ENCODE measurements at regions not wholly inside any gene's neighbourhood (a gene's known extent, or its start where the extent isn't known, plus 50 kb on each side); places are given as distances from the start of the nearest gene placed in this dataset.

DNA sequence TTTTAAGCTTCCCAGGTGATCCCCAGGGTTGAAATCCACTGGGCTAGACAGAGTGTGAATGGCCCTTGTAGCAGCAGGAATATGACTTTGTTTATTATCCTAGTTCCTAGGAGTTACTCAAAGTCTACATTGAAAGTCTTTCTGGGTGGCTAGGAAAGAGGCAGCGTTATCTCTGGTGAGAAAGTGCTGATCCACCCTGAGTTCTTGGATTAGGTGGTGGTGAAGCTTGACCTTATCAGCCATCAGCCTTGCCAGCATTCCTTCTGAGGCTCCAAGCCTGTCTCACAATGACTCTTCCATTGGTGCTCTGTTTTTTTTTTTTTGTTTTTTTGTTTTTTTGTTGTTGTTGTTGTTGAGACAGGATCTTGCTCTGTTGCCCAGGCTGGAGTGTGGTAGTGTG is 83.1 kb upstream of the CLCN4 start:
- CTCF ChIA-PET = no interaction called here
- no peak overlapping the region for H3K4me3 ChIP-seq (ENCODE audit: low read depth, low read length)
- TF ChIP-seq CTCF (IDR thresholded peaks at IDR 0.05; ENCODE audit: insufficient read depth, low read length, missing control alignments) = no peak
- no peak for DNase-seq (ENCODE audit: low read depth, low spot score)
- POLR2A ChIA-PET = no interaction called here

DNA sequence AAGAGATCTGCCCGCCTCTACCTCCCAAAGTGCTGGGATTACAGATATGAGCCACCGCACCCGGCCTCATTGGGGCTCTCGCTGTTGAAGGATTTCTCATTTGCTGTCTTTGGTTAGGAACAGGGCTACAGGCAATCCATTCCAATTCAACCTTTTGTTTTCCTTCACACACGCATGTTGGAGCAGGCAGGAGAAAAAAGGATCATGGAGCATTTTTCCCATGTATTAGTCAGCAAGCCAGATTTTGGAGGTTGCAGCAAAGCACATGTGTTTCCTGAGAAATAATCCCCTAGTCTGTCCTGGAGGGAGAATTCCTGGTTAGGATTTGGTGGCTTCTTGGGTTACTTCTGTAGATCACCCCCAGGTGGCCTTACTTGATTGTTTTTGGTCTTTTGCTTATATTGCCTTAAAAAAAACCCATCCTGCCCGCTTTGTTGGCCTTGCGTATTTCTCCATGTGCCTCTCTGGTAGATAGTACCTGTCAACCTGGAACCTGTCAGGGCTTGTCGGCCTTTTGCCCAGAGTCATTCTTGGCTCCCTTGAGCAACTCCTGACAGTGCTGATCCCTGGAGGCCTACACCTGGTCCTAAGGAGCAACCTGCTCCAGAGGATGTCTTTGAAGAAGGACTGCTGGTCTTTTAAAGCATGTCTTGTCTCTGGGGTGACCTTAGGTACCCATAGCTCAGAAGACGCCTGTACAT is 82.4 kb upstream of the CLCN4 start:
- H3K4me3 ChIP-seq (ENCODE audit: low read depth, low read length) = no peak overlapping the region
- ChIA-PET POLR2A (no interaction called here), CTCF (interaction anchor here (1.1 kb wide), 1 partner anchor 58 kb away, joined by 3 read pairs; no protein-coding TSS in a partner anchor)
- no peak for TF ChIP-seq CTCF (IDR thresholded peaks at IDR 0.05; ENCODE audit: insufficient read depth, low read length, missing control alignments)
- DNase-seq (ENCODE audit: low read depth, low spot score) = no peak

DNA sequence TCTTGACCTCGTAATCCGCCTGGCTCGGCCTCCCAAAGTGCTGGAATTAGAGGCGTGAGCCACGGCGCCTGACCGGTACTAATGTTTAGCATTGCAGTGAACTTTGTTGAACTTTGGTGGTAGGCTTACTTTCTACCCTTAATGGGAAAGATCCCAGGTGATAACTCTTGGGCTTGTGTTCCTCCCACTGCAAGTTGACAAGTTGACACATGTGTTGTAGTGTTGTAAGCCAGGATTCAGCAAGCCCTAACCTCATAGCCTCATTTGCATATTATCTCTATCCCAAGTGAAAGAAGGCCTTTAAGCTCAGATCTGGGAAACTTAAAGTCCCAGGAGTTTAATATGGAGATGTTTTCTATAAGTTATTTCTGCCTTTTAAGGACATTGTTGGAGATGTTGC is 80.0 kb upstream of the CLCN4 start:
- ChIA-PET POLR2A (no interaction called here), CTCF (interaction anchor here (1.9 kb wide), 1 partner anchor 43 kb away, joined by 8 read pairs; no protein-coding TSS in a partner anchor)
- TF ChIP-seq CTCF (IDR thresholded peaks at IDR 0.05; ENCODE audit: insufficient read depth, low read length, missing control alignments) = no peak
- no peak for DNase-seq (ENCODE audit: low read depth, low spot score)
- no peak overlapping the region for H3K4me3 ChIP-seq (ENCODE audit: low read depth, low read length)

DNA sequence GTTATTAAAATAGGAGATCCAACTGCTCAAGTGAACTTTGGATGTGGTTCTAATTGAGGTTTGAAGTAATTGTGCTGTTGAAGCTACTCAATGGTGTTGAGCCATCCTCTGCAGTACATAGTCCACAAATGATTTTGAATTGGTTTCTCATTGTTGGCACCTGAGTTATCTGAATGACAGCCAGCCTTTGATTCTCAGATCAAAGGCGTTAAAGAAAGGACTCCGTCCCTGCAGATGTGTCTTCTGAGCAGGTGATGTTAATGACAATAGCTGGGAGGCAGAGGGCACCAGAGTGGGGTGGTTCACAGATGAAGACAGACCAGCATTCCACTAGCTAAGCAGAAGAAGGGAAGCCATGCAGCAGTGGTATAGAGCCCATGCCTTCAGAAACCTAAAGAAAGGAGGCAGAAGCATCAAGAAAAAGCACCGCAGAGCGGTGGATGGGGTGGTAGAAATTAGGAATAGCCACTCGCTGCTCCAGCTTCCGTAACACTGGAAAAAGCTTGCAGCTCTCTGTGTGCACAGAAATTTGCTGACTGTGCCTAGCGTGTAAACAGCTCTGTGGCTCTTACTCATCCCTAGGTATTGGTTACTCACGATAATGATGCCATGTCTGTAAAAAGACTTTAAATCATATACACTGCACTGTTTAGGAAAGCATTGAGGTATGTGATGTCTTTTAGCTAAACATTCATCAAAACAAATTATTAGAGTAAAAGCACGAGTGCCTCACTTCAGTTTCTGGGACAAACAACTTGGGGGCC is 79.2 kb upstream of the CLCN4 start:
- ChIA-PET POLR2A (no interaction called here), CTCF (interaction anchor here (1.9 kb wide), 1 partner anchor 42 kb away, joined by 8 read pairs; no protein-coding TSS in a partner anchor)
- peak; percentile 12 for DNase-seq (ENCODE audit: low read depth, low spot score)
- no peak for TF ChIP-seq CTCF (IDR thresholded peaks at IDR 0.05; ENCODE audit: insufficient read depth, low read length, missing control alignments)
- no peak overlapping the region for H3K4me3 ChIP-seq (ENCODE audit: low read depth, low read length)

DNA sequence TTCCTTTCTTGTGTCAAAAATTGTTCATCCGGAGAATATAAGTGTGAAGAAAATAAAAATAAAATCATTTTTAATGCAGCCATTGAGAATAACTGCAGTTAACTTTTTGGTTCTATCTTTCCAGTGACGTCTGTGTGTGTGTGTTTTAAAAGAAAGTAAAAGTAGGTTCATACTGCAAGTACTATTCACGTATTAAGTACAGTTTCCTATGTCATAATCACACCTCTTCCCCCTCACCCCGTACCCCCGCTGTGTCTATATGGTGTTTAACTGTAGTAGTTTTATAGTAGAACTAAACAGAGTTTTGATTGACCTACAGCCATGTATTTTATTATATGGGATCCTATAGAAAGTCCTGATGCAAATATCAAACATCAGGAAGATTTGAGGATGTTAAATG is 78.5 kb upstream of the CLCN4 start:
- no peak for DNase-seq (ENCODE audit: low read depth, low spot score)
- CTCF ChIA-PET = interaction anchor here (1.9 kb wide), 1 partner anchor 41 kb away, joined by 8 read pairs; no protein-coding TSS in a partner anchor
- H3K4me3 ChIP-seq (ENCODE audit: low read depth, low read length) = no peak overlapping the region
- TF ChIP-seq CTCF (IDR thresholded peaks at IDR 0.05; ENCODE audit: insufficient read depth, low read length, missing control alignments) = no peak
- POLR2A ChIA-PET = no interaction called here

DNA sequence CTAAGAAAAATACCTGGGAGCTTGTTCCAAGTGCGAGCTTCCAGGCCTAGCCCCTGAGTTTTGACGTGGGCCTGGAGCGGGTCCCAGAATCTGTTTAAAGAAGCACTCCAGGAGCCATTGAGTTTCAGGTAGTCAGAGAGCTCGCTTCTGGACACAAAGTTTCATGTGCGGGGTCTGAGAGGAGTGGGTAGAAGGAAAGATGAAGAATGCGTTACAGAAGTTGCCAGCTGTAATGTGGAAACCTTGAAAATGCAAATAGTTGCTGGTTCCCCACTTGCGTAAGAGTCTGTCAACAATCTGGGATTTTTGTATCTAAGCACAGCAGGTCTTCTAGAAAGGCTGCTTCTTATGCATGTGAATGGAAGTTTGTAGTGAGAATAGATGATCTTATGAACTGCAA is 77.5 kb upstream of the CLCN4 start:
- no peak for TF ChIP-seq CTCF (IDR thresholded peaks at IDR 0.05; ENCODE audit: insufficient read depth, low read length, missing control alignments)
- no peak overlapping the region for H3K4me3 ChIP-seq (ENCODE audit: low read depth, low read length)
- ChIA-PET CTCF (no interaction called here), POLR2A (interaction anchor here (0.7 to 0.9 kb wide), 2 partner anchors 15 to 151 kb away, joined by 3 read pairs; no protein-coding TSS in a partner anchor)
- no peak for DNase-seq (ENCODE audit: low read depth, low spot score)
